WERI-Rb-1 (cell line): ENCODE measurements at regions not wholly inside any gene's neighbourhood (a gene's known extent, or its start where the extent isn't known, plus 50 kb on each side); places are given as distances from the start of the nearest gene placed in this dataset.

Experiments used
- DNase-seq: peaks from one replicate; pipeline ENCODE4 v3.0.0-alpha.2; 2020
- H3K27ac ChIP-seq: fragments of 250-450 bp; sonication (Bioruptor Pico); 2 replicates; pipeline ENCODE4 v1.5.1; 2020; ENCODE audit warnings: mild to moderate bottlenecking, moderate library complexity
- H3K27me3 ChIP-seq: fragments of 250-450 bp; sonication (Bioruptor Pico); 2 replicates; pipeline ENCODE4 v1.5.1; 2021; ENCODE audit warnings: mild to moderate bottlenecking, low read depth, moderate library complexity; ENCODE audit not compliant: insufficient read depth, severe bottlenecking
- H3K36me3 ChIP-seq: fragments of 250-450 bp; sonication (Bioruptor Pico); 2 replicates; pipeline ENCODE4 v1.5.1; 2020; ENCODE audit warnings: mild to moderate bottlenecking, moderate library complexity
- H3K4me3 ChIP-seq: 2 replicates; pipeline ENCODE4 v1.5.1; 2011; ENCODE audit warnings: low read depth, mild to moderate bottlenecking, control low read depth, low read length
- H3K9me3 ChIP-seq: fragments of 250-450 bp; sonication (Bioruptor Pico); 2 replicates; pipeline ENCODE4 v1.5.1; 2021; ENCODE audit warnings: mild to moderate bottlenecking, moderate library complexity; ENCODE audit not compliant: severe bottlenecking
- TF ChIP-seq, protein P1 (sequence below): IDR thresholded peaks from 2 replicates; pipeline ENCODE4 v1.5.1; 2011; ENCODE audit warnings: low read depth, mild to moderate bottlenecking, control low read depth, inconsistent platforms, low read length

GRCh38 chr6:90397929-90398674 lies 101.5 kb upstream of the BACH2 start:
- no peak for DNase-seq
- H3K27ac ChIP-seq: no peak overlapping the region
- no peaks in the 10 kb centered on the region for H3K9me3 ChIP-seq
- H3K4me3 ChIP-seq: no peak overlapping the region
- no peaks in the 10 kb centered on the region for H3K36me3 ChIP-seq
- TF ChIP-seq, protein P1, sequence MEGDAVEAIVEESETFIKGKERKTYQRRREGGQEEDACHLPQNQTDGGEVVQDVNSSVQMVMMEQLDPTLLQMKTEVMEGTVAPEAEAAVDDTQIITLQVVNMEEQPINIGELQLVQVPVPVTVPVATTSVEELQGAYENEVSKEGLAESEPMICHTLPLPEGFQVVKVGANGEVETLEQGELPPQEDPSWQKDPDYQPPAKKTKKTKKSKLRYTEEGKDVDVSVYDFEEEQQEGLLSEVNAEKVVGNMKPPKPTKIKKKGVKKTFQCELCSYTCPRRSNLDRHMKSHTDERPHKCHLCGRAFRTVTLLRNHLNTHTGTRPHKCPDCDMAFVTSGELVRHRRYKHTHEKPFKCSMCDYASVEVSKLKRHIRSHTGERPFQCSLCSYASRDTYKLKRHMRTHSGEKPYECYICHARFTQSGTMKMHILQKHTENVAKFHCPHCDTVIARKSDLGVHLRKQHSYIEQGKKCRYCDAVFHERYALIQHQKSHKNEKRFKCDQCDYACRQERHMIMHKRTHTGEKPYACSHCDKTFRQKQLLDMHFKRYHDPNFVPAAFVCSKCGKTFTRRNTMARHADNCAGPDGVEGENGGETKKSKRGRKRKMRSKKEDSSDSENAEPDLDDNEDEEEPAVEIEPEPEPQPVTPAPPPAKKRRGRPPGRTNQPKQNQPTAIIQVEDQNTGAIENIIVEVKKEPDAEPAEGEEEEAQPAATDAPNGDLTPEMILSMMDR: no peak
- H3K27me3 ChIP-seq: no peaks in the 10 kb centered on the region

DNA sequence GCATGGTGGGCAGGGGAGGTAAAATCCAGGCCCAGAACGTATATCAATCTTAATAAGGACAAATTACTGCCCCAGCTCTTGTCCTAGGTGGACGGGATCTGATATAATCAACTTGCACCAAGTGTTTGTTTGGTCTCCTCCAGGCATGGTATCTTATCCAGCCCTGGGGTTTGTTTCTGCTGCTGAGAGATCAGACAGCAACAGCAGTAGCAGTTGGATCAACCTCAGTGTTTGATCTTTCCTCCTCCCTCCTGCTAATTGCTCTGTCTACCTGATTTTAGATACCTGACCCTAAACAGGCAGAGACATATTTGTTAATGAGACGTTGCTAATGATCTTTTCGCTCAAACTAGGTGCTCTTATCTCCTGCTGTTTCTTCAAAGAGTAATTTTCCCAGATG lies 100.4 kb upstream of the BACH2 start:
- Histone ChIP-seq H3K27me3 (no peaks in the 10 kb centered on the region), H3K27ac (no peak overlapping the region), H3K9me3 (no peaks in the 10 kb centered on the region), H3K36me3 (no peaks in the 10 kb centered on the region), H3K4me3 (no peak overlapping the region)
- TF ChIP-seq, protein P1: no peak
- DNase-seq: no peak

GRCh38 chr6:90393232-90393884 lies 96.7 kb upstream of the BACH2 start:
- Histone ChIP-seq H3K36me3 (no peaks in the 10 kb centered on the region), H3K27ac (peak overlapping the region; percentile 36), H3K4me3 (no peak overlapping the region), H3K27me3 (no peaks in the 10 kb centered on the region), H3K9me3 (no peaks in the 10 kb centered on the region)
- peak; percentile 79 for DNase-seq
- TF ChIP-seq, protein P1: peak; percentile 74

DNA sequence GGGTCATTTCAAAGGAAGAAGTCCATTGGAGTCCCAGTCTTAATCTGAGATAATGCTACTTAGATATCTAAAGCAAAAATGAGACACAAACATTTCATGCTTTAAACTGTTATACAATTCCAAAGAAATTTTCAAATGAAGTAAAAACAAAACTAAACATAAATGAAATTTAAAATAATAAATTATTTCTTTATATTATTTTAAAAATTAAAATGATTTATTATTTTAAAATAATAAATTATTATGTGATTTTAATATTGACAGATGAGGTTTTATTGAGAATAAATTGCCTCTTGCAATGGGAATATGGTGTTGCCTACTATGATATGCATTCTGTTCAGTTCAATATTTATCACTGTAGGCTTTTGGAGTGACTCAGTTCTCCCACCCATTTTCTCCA lies 93.7 kb upstream of the BACH2 start:
- no peak overlapping the region for H3K27ac ChIP-seq
- H3K27me3 ChIP-seq: no peaks in the 10 kb centered on the region
- no peaks in the 10 kb centered on the region for H3K36me3 ChIP-seq
- DNase-seq: no peak
- no peak overlapping the region for H3K4me3 ChIP-seq
- H3K9me3 ChIP-seq: no peaks in the 10 kb centered on the region
- TF ChIP-seq, protein P1: no peak

- DNase-seq: no peak
- Histone ChIP-seq H3K4me3 (no peak overlapping the region), H3K9me3 (no peaks in the 10 kb centered on the region), H3K27ac (no peak overlapping the region), H3K27me3 (no peaks in the 10 kb centered on the region), H3K36me3 (no peaks in the 10 kb centered on the region)
- TF ChIP-seq, protein P1: no peak
Observed at GRCh38 chr6:90388395-90388794, 91.8 kb upstream of the BACH2 start.

DNA sequence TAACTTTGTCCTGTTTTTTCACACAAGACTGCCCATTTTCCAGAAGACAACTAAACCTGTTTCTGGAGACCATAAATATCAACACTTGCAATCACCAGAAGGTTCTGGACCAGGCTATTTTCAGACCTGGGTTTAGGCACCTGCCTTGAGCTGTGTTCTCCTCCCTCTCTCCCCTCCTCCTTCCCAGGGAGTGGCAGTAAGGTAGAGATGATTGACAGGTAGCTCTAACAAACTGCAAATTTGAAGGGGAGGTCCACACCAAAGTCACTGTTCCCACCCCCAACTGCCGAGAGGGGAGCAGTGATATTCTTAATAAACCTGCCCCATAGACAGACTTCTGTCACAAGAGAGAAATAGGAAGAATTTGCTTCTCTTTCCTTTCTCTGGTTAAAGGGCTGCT lies 91.2 kb upstream of the BACH2 start:
- Histone ChIP-seq H3K4me3 (no peak overlapping the region), H3K36me3 (no peaks in the 10 kb centered on the region), H3K9me3 (no peaks in the 10 kb centered on the region), H3K27me3 (no peaks in the 10 kb centered on the region), H3K27ac (no peak overlapping the region)
- DNase-seq: no peak
- TF ChIP-seq, protein P1: no peak
